Gastrocnemius medialis (tissue), 4 donors: ENCODE measurements at regions not wholly inside any gene's neighbourhood (a gene's known extent, or its start where the extent isn't known, plus 50 kb on each side); places are given as distances from the start of the nearest gene placed in this dataset.
"Not testable (repeated sequence)": the region's sequence is repeated elsewhere in the genome, so short reads cannot be mapped to it uniquely, and the experiment has no call there.

Experiments used
- ATAC-seq, 2 donors: fragments of 150-250 bp; one replicate each; pipeline ENCODE4 v1.9.1; 2016
- DNase-seq, 2 donors: peaks; one replicate each; pipeline ENCODE4 v3.0.0-alpha.2; 2019
- H3K27ac ChIP-seq, 4 donors: fragments of 200-600 bp; sonication (generic); 1 replicate in 1 of 4; 2 replicates in 3 of 4; pipeline ENCODE4 v1.5.1; 2016 to 2018; ENCODE audit warnings: mild to moderate bottlenecking in 2 of 4, moderate library complexity in 1 of 4
- H3K27me3 ChIP-seq, 3 donors: fragments of 200-600 bp; sonication (generic) in 2 of 3; 1 replicate in 1 of 3; 2 replicates in 2 of 3; pipeline versions ENCODE4 v1.5.1 to v1.6.0; 2016 to 2019; ENCODE audit warnings: mild to moderate bottlenecking in 1 of 3, moderate library complexity in 1 of 3
- H3K36me3 ChIP-seq, 2 donors: fragments of 200-600 bp; sonication (generic) in 1 of 2; one replicate each; pipeline ENCODE4 v1.5.1; 2017 to 2018
- H3K4me1 ChIP-seq, 2 donors: fragments of 200-600 bp; sonication (generic) in 1 of 2; one replicate each; pipeline ENCODE4 v1.5.1; 2016 to 2017; ENCODE audit warnings: mild to moderate bottlenecking in 2 of 2
- H3K4me3 ChIP-seq, 4 donors: fragments of 200-600 bp; sonication (generic) in 3 of 4; 1 replicate in 1 of 4; 2 replicates in 3 of 4; pipeline ENCODE4 v1.5.1; 2016 to 2019; ENCODE audit warnings: mild to moderate bottlenecking in 2 of 4
- H3K9me3 ChIP-seq, 3 donors: fragments of 200-600 bp; sonication (generic) in 2 of 3; 1 replicate in 1 of 3; 2 replicates in 2 of 3; pipeline ENCODE4 v1.5.1; 2016 to 2019
- POLR2A ChIP-seq, 2 donors: fragments of 450-650 bp; IDR thresholded peaks; one replicate each; pipeline ENCODE4 v1.6.1; 2017; ENCODE audit warnings: antibody characterized with exemption in 2 of 2, mild to moderate bottlenecking in 2 of 2, moderate library complexity in 2 of 2
- in situ Hi-C, 4 donors: fragments of 200-750 bp; cut with MboI; loops; one replicate each; pipeline versions ENCODE4 v1.15.0 to v1.8.0; 2017; ENCODE audit warnings: low sequenced_read_pairs in 4 of 4
- intact Hi-C: fragments of 100-400 bp; cut with DNase I; formaldehyde crosslinking; loops from one replicate; pipeline ENCODE4 v1.15.1; 2023; ENCODE audit warnings: low total_unique reads
- TF ChIP-seq, protein P1 (sequence below), 5 experiments: fragments of 450-650 bp in 3 of 5; fragments of 200-600 bp in 2 of 5; sonication (generic) in 2 of 5; IDR thresholded peaks in 4 of 5; conservative IDR thresholded peaks in 1 of 5; 1 replicate in 4 of 5; 2 replicates in 1 of 5; pipeline ENCODE4 v1.5.1; 2016 to 2019; ENCODE audit warnings: antibody characterized with exemption in 5 of 5, mild to moderate bottlenecking in 3 of 5, moderate library complexity in 3 of 5

DNA sequence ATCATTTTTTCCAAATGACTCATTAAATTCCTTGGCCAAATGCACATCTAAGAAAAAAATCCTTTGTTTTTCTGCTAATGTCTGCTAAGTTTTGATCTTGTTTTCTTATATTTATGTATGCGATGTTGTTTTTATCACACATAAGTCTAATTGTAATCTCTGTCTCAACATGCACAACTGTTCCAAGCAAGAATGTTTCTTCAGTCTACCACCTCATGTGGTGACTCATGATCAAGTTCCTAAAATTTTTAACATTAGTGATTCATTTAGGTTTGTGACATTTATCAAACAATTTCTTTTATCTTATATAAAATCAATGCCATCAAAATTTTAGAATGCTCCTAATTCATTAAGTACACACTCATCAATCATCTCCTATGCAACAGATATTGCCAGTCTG, 763.9 kb upstream of the FAM174A start:
- Histone ChIP-seq H3K36me3 (no peaks in the 10 kb centered on the region), H3K4me3 (no peak overlapping the region), H3K27me3 (no peaks in the 10 kb centered on the region), H3K9me3 (no peaks in the 10 kb centered on the region), H3K4me1 (no peaks in the 10 kb centered on the region), H3K27ac (no peak overlapping the region)
- in situ Hi-C loops: no loop called here
- no peak for ATAC-seq
- TF ChIP-seq POLR2A (IDR thresholded peaks at IDR 0.05): no peak
- TF ChIP-seq, protein P1, sequence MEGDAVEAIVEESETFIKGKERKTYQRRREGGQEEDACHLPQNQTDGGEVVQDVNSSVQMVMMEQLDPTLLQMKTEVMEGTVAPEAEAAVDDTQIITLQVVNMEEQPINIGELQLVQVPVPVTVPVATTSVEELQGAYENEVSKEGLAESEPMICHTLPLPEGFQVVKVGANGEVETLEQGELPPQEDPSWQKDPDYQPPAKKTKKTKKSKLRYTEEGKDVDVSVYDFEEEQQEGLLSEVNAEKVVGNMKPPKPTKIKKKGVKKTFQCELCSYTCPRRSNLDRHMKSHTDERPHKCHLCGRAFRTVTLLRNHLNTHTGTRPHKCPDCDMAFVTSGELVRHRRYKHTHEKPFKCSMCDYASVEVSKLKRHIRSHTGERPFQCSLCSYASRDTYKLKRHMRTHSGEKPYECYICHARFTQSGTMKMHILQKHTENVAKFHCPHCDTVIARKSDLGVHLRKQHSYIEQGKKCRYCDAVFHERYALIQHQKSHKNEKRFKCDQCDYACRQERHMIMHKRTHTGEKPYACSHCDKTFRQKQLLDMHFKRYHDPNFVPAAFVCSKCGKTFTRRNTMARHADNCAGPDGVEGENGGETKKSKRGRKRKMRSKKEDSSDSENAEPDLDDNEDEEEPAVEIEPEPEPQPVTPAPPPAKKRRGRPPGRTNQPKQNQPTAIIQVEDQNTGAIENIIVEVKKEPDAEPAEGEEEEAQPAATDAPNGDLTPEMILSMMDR (IDR thresholded peaks at IDR 0.05 in 4 of 5, conservative IDR thresholded peaks at IDR 0.05 in 1 of 5): no peak
- no peak for DNase-seq
- intact Hi-C loops: no loop called here

DNA sequence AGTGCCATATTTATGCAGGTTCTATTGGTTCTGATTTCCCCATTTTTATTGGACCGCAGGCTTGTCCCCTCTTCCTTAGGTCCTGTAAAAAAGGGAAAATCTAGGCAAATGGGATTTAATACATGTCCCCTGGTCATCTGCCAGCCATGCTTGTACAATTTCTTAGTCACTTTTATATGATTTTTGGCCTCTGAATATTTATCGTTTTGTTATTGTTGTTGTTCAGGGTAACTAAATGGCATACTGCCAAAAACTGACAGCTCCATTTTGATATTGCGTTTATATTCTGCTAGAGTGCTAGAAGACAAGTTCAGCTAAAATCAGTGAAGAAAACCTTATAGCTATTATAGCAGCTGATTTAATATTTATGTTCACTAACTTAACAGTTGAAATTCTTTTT, 770.2 kb upstream of the FAM174A start:
- ATAC-seq (no peak), DNase-seq (no peak)
- H3K27ac ChIP-seq: no peak overlapping the region
- no peaks in the 10 kb centered on the region for H3K27me3 ChIP-seq
- TF ChIP-seq POLR2A (IDR thresholded peaks at IDR 0.05): no peak
- TF ChIP-seq, protein P1 (IDR thresholded peaks at IDR 0.05 in 4 of 5, conservative IDR thresholded peaks at IDR 0.05 in 1 of 5): no peak
- no peaks in the 10 kb centered on the region for H3K36me3 ChIP-seq
- H3K9me3 ChIP-seq: no peaks in the 10 kb centered on the region
- intact Hi-C loops: no loop called here
- in situ Hi-C loops: no loop called here
- H3K4me1 ChIP-seq: no peaks in the 10 kb centered on the region
- no peak overlapping the region for H3K4me3 ChIP-seq

DNA sequence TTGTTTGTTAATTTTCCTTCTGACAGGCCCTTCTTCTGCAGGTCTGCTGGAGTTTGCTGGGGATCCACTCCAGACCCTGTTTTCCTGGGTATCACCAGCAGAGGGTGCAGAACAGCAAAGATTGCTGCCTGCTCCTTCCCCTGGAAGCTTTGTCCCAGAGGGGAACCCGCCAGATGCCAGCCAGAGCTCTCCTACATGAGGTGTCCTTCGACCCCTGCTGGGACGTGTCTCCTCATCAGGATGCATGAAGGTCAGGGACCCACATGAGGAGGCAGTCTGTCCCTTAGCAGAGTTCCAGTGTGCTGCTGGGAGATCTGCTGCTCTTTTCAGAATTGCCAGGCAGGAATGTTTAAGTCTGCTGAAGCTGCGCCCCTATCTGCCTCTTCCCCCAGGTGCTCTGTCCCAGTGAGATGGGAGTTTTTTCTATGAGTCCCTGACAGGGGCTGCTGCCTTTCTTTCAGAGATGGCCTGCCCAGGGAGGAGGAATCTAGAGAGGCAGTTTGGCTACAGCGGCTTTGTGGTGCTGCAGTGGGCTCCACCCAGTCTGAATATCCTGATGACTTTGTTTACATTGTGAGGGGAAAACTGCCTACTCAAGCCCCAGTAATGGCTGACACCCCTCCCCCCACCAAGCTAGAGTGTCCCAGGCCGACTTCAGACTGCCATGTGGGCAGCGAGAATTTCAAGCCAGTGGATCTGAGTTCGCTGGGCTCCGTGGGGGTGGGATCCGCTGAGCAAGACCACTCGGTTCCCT, 772.0 kb upstream of the FAM174A start:
- Histone ChIP-seq H3K9me3 (no peaks in the 10 kb centered on the region), H3K27ac (no peak overlapping the region), H3K36me3 (no peaks in the 10 kb centered on the region), H3K4me3 (no peak overlapping the region), H3K4me1 (no peaks in the 10 kb centered on the region), H3K27me3 (no peaks in the 10 kb centered on the region)
- in situ Hi-C loops: no loop called here
- ATAC-seq: no peak
- TF ChIP-seq POLR2A (IDR thresholded peaks at IDR 0.05): no peak
- TF ChIP-seq, protein P1 (IDR thresholded peaks at IDR 0.05 in 4 of 5, conservative IDR thresholded peaks at IDR 0.05 in 1 of 5): no peak
- DNase-seq: no peak
- intact Hi-C loops: no loop called here

DNA sequence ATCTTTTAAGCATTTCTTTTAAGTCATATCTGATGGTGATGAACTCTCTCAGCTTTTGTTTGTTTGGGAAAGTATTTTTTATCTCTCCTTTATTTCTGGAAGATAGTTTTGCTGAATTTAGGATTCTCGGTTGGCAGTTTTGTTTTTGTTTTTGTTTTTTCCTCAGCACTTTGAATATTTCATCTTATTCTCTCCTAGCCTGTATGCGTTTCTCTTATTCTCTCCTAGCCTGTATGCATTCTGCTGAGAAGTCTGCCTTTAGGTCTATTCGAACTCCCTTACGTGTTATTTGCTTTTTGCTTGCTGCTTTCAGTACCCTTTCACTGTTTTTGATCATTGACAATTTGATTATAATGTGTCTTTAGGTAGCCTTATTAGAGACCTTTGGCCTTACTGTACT, 787.8 kb upstream of the FAM174A start:
- Histone ChIP-seq H3K36me3 (no peaks in the 10 kb centered on the region), H3K4me1 (no peaks in the 10 kb centered on the region), H3K27ac (no peak overlapping the region), H3K4me3 (no peak overlapping the region), H3K9me3 (no peaks in the 10 kb centered on the region), H3K27me3 (no peaks in the 10 kb centered on the region)
- DNase-seq (no peak), ATAC-seq (no peak)
- TF ChIP-seq, protein P1 (IDR thresholded peaks at IDR 0.05 in 4 of 5, conservative IDR thresholded peaks at IDR 0.05 in 1 of 5): no peak
- no peak for TF ChIP-seq POLR2A (IDR thresholded peaks at IDR 0.05)
- intact Hi-C loops (no loop called here), in situ Hi-C loops (no loop called here)

DNA sequence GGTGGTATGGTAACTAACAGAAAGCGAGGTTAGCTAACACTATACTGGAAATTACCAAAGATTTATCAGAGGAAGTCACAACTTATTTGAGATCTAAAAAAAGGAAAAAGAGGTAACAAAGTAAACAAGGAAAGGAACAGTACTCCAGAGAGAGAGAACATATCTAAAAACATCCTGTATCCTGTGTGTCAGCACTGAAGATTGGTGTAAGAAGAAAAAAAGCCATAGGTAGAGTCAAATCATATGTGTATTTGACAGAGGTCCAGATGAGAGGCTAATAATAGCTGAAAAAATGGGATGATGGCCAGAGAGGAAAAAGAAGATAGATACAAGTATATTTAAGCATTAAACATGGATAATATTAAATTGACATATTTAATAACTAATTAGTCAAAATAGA, 802.0 kb upstream of the FAM174A start:
- intact Hi-C loops, H3K27me3 ChIP-seq, in situ Hi-C loops, DNase-seq, H3K27ac ChIP-seq, ATAC-seq, H3K9me3 ChIP-seq, H3K4me1 ChIP-seq, H3K36me3 ChIP-seq, H3K4me3 ChIP-seq: not testable (repeated sequence)

DNA sequence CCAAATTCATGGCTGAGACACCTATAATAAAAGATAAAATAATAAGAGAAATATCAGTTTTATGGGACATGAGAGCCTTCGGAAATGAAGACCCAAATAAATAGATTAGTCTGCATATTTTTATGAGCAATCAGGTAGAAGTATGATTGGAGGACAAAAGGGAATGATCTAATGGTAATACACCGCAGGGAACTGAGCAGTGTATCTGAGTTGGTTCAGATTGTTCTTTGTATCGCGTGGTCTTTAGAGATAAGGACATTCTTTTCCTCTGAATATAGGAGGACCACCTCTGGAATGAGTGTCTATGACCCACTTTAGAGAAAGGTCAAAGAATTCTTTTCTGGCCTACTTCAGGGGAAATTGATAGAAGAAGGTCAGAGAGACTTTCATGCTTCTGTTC, 801.8 kb upstream of the CHD1 start:
- in situ Hi-C loops, H3K36me3 ChIP-seq, H3K27ac ChIP-seq, H3K4me1 ChIP-seq, ATAC-seq, H3K4me3 ChIP-seq, H3K27me3 ChIP-seq, intact Hi-C loops, DNase-seq, H3K9me3 ChIP-seq: not testable (repeated sequence)
